Motor neuron (in vitro differentiated cells): ENCODE measurements at regions not wholly inside any gene's neighbourhood (a gene's known extent, or its start where the extent isn't known, plus 50 kb on each side); places are given as distances from the start of the nearest gene placed in this dataset.
"Not testable (repeated sequence)": the region's sequence is repeated elsewhere in the genome, so short reads cannot be mapped to it uniquely, and the experiment has no call there.

Source experiments
- ATAC-seq, 8 experiments: fragments of 200-7000 bp; cut with Tn5 transposase; replicated peaks in 6 of 8; 2 replicates each; pipeline ENCODE4 v1.8.0; 2021; ENCODE audit warnings: mild to moderate bottlenecking in 8 of 8, moderate library complexity in 8 of 8
- H3K27ac ChIP-seq, 2 donors: fragments of 250-450 bp; sonication (Bioruptor Pico); 2 replicates each; pipeline ENCODE4 v1.9.0; 2021; ENCODE audit warnings: antibody characterized with exemption in 2 of 2, mild to moderate bottlenecking in 2 of 2, moderate library complexity in 1 of 2
- H3K4me1 ChIP-seq, 2 donors: fragments of 250-450 bp; sonication (Bioruptor Pico); replicated peaks in 1 of 2; 2 replicates each; pipeline ENCODE4 v1.6.1; 2021; ENCODE audit warnings: antibody characterized with exemption in 2 of 2, mild to moderate bottlenecking in 2 of 2, moderate library complexity in 1 of 2
- H3K4me3 ChIP-seq, 5 donors: fragments of 250-450 bp; sonication (Bioruptor Pico); 2 replicates each; pipeline ENCODE4 v1.9.0; 2021; ENCODE audit warnings: antibody characterized with exemption in 5 of 5, mild to moderate bottlenecking in 5 of 5, moderate library complexity in 4 of 5
- WGBS, 10 experiments: fragments of 450-650 bp; shearing (Covaris generic); methylation state at CpG; one replicate each; pipeline ENCODE4 v1.0.0; 2022; 5-methylcytosine and 5-hydroxymethylcytosine counted together
- in situ Hi-C, 9 experiments: fragments of 400-800 bp; cut with MboI; loops; one replicate each; pipeline ENCODE4 v1.15.0; 2021; ENCODE audit warnings: low sequenced_read_pairs in 9 of 9, low pct_unique_long_range_greater_than_20kb in 2 of 9; ENCODE audit not compliant: unreplicated experiment in 9 of 9

- Histone ChIP-seq H3K4me1 (peaks cover 49 to 55% of the 10 kb centered on the region in 2 donors), H3K27ac (peak overlapping the region; percentile 28 to 49), H3K4me3 (no peak overlapping the region)
- 0 to 13% (median 0%) methylated on average over 2 to 4 of the region's 4 CpGs; no CpG with 5 or more reads in 3 of the 10 experiments for WGBS, 10 experiments
- ATAC-seq: peak in 5 of 8 experiments; percentile 15 to 41 (median 28)
- in situ Hi-C loops: no loop called here
Observed at GRCh38 chr11:135008001-135008405, 596.0 kb upstream of the B3GAT1 start.

DNA sequence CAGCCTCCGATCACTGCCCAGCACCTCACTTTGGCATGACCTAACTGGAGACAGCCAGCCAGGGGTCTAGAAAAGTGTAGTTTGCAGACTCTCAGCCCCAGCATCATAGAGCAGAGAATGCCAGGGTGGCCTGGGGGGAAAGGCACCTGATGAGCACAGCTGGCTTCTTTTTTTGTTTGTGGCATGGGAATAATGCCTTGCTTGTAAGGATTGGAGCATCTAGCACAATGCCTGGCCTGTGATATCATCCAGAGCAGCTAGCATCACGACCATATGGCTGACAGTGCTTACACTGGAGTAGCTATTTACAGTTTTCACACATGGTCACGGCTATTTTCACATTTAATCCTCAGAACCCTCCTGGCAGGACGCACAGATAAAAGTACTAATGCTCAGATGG is 594.8 kb upstream of the B3GAT1 start:
- ATAC-seq: peak in 3 of 8 experiments; percentile 13 to 45 (median 25)
- in situ Hi-C loops: no loop called here
- 0 to 100% (median 28%) methylated on average over 1 to 3 of the region's 4 CpGs; no CpG with 5 or more reads in 4 of the 10 experiments for WGBS, 10 experiments
- Histone ChIP-seq H3K4me3 (no peak overlapping the region), H3K4me1 (peaks cover 59 to 67% of the 10 kb centered on the region in 2 donors), H3K27ac (peak overlapping the region in 1 of 2 donors; percentile 18)

GRCh38 chr11:135004495-135004894 is 592.5 kb upstream of the B3GAT1 start:
- Histone ChIP-seq H3K27ac (peak overlapping the region; percentile 51 to 81), H3K4me1 (peaks cover 67 to 86% of the 10 kb centered on the region in 2 donors), H3K4me3 (no peak overlapping the region)
- in situ Hi-C loops: no loop called here
- peak; percentile 46 to 82 (median 78) for ATAC-seq
- WGBS, 10 experiments: 0 to 30% (median 17%) methylated on average over 1 to 5 of the region's 5 CpGs; no CpG with 5 or more reads in 5 of the 10 experiments

- no peak for ATAC-seq
- no peak overlapping the region for H3K4me3 ChIP-seq
- in situ Hi-C loops: no loop called here
- H3K4me1 ChIP-seq: peaks cover 65 to 85% of the 10 kb centered on the region in 2 donors
- H3K27ac ChIP-seq: no peak overlapping the region
Observed at GRCh38 chr11:135002236-135002635, 590.2 kb upstream of the B3GAT1 start.

GRCh38 chr11:135001581-135001980 is 589.5 kb upstream of the B3GAT1 start:
- no peak for ATAC-seq
- Histone ChIP-seq H3K4me1 (peaks cover 59 to 78% of the 10 kb centered on the region in 2 donors), H3K4me3 (no peak overlapping the region), H3K27ac (no peak overlapping the region)
- WGBS, 10 experiments: 0 to 100% (median 62%) methylated on average over 1 to 2 of the region's 2 CpGs; no CpG with 5 or more reads in 2 of the 10 experiments
- in situ Hi-C loops: no loop called here

- ATAC-seq, in situ Hi-C loops: not testable (repeated sequence)
- peaks cover 54 to 73% of the 10 kb centered on the region in 2 donors for H3K4me1 ChIP-seq
Observed at GRCh38 chr11:135001065-135001464, 589.0 kb upstream of the B3GAT1 start.

GRCh38 chr11:134999590-134999989 is 587.5 kb upstream of the B3GAT1 start:
- H3K4me3 ChIP-seq: no peak overlapping the region
- in situ Hi-C loops: no loop called here
- WGBS, 10 experiments: 0 to 39% (median 10%) methylated on average over 1 to 4 of the region's 6 CpGs; no CpG with 5 or more reads in 4 of the 10 experiments
- peaks cover 48 to 71% of the 10 kb centered on the region in 2 donors for H3K4me1 ChIP-seq
- H3K27ac ChIP-seq: peak overlapping the region in 1 of 2 donors; percentile 34
- ATAC-seq: peak in 5 of 8 experiments; percentile 73 to 80 (median 74)

More at GRCh38 chr11:135001065-135001464, 589.0 kb upstream of the B3GAT1 start:
- not testable (repeated sequence) for H3K27ac ChIP-seq, H3K4me3 ChIP-seq
- 3 to 100% (median 68%) methylated on average over 2 to 5 of the region's 5 CpGs for WGBS, 10 experiments

DNA sequence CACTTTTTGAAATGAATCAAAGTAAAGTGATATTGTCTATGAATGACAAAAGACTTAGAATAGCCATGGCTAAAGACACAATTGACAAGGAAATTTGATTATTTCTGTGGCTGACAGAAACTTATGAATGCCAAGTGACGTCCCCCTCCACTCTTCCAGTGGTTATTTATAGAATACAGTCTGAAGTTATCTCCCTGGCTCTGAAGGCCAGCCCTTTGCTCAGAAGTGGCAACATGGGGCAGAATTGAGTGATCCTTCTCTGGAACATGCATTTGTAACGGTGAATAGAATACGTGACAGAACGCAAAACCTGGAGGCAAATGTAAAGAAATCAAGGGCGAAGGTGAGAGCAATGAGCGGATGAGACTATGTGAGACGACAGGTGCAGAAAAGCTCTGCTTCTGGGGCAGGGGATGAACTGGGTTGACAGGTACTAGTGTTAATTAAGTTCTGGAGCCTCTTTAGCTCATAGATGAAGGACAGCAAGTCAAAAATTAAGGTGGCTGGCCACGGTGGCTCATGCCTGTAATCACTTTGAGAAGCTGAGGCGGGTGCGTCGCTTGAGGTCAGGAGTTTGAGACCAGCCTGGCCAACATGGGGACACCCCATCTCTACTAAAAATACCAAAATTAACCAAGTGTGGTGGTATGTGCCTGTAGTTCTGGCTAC is 585.7 kb upstream of the B3GAT1 start:
- WGBS, 10 experiments: 31 to 100% (median 78%) methylated on average over 1 to 11 of the region's 11 CpGs; no CpG with 5 or more reads in 1 of the 10 experiments
- no peak overlapping the region for H3K27ac ChIP-seq
- in situ Hi-C loops: no loop called here
- H3K4me3 ChIP-seq: no peak overlapping the region
- no peak for ATAC-seq
- peaks cover 53 to 70% of the 10 kb centered on the region in 2 donors for H3K4me1 ChIP-seq

- in situ Hi-C loops: no loop called here
- H3K27ac ChIP-seq: no peak overlapping the region
- no peak overlapping the region for H3K4me3 ChIP-seq
- peaks cover 48 to 58% of the 10 kb centered on the region in 2 donors for H3K4me1 ChIP-seq
- no peak for ATAC-seq
- WGBS, 10 experiments: 0 to 75% (median 40%) methylated on average over 1 to 5 of the region's 5 CpGs; no CpG with 5 or more reads in 1 of the 10 experiments
Observed at GRCh38 chr11:134995741-134996140, 583.7 kb upstream of the B3GAT1 start.

- peaks cover 40 to 45% of the 10 kb centered on the region in 2 donors for H3K4me1 ChIP-seq
- no peak overlapping the region for H3K27ac ChIP-seq
- H3K4me3 ChIP-seq: no peak overlapping the region
- in situ Hi-C loops: no loop called here
- ATAC-seq: no peak
Observed at GRCh38 chr11:134994431-134994830, 582.4 kb upstream of the B3GAT1 start.

DNA sequence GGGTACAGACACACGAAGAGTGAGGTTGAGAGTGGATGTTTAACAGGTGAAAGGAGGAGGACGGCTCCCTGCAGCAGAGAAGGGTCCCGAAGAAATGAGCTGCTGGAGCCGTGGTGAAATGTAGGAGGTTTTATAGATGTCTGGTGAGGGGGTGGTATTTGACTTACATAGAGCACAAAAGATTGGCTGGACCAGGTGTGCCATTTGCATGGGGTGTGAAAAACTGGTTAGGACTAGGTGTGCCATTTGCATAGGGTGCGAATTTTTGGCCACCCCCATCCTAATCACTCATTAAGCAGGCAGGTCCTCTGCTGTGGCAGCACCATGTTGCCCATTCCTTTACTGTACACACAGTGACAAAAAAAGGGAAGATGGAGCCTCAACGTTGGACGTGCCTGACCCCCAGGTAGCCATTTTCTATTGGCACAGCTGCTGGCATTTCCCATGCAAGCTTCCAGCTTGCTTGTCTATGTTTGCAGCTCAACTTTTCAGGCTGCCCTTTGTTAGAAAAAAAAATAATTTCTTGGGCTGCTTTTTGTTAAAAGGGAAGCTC is 581.7 kb upstream of the B3GAT1 start:
- peaks cover 33 to 38% of the 10 kb centered on the region in 2 donors for H3K4me1 ChIP-seq
- 20 to 81% (median 40%) methylated on average over 1 to 5 of the region's 7 CpGs; no CpG with 5 or more reads in 1 of the 10 experiments for WGBS, 10 experiments

GRCh38 chr11:134992981-134993380 is 580.9 kb upstream of the B3GAT1 start:
- H3K27ac ChIP-seq: no peak overlapping the region
- H3K4me1 ChIP-seq: peaks cover 30 to 35% of the 10 kb centered on the region in 2 donors
- peak in 4 of 8 experiments; percentile 57 to 66 (median 64) for ATAC-seq
- H3K4me3 ChIP-seq: no peak overlapping the region
- WGBS, 10 experiments: 0 to 85% (median 35%) methylated on average over 2 to 6 of the region's 6 CpGs; no CpG with 5 or more reads in 6 of the 10 experiments
- in situ Hi-C loops: no loop called here

More for the DNA sequence above, 581.7 kb upstream of the B3GAT1 start:
- Histone ChIP-seq H3K4me3 (no peak overlapping the region), H3K27ac (no peak overlapping the region)
- no peak for ATAC-seq
- in situ Hi-C loops: no loop called here

- WGBS, 10 experiments: 10 to 81% (median 55%) methylated on average over 1 to 2 of the region's 4 CpGs; no CpG with 5 or more reads in 6 of the 10 experiments
- no peak overlapping the region for H3K27ac ChIP-seq
- H3K4me3 ChIP-seq: no peak overlapping the region
- in situ Hi-C loops: no loop called here
- peaks cover 10 to 17% of the 10 kb centered on the region in 2 donors for H3K4me1 ChIP-seq
- ATAC-seq: no peak
Observed at GRCh38 chr11:134988495-134988894, 576.5 kb upstream of the B3GAT1 start.
